GF-D8 (cell line): ENCODE measurements at regions not wholly inside any gene's neighbourhood (a gene's known extent, or its start where the extent isn't known, plus 50 kb on each side); places are given as distances from the start of the nearest gene placed in this dataset.
"Not testable (repeated sequence)": the region's sequence is repeated elsewhere in the genome, so short reads cannot be mapped to it uniquely, and the experiment has no call there.

Experiments used
- DNase-seq: peaks from one replicate; lab custom pipeline; 2025; lab: John Stamatoyannopoulos, UW

GRCh38 chr6:84350397-84350796, 123.0 kb upstream of the CEP162 start:
- DNase-seq: no peak

GRCh38 chr6:84349542-84349941, 122.1 kb upstream of the CEP162 start:
- no peak for DNase-seq

- no peak for DNase-seq
Observed at GRCh38 chr6:84348801-84349200, 121.4 kb upstream of the CEP162 start.

GRCh38 chr6:84346372-84346771, 118.9 kb upstream of the CEP162 start:
- no peak for DNase-seq

GRCh38 chr6:84344005-84344404, 116.6 kb upstream of the CEP162 start:
- no peak for DNase-seq

- no peak for DNase-seq
Observed at GRCh38 chr6:84340422-84340821, 113.0 kb upstream of the CEP162 start.

- no peak for DNase-seq
Observed at GRCh38 chr6:84333842-84334241, 106.4 kb upstream of the CEP162 start.

GRCh38 chr6:84332139-84333034, 104.9 kb upstream of the CEP162 start:
- DNase-seq: no peak

- DNase-seq: no peak
Observed at GRCh38 chr6:84330325-84330724, 102.9 kb upstream of the CEP162 start.

- DNase-seq: no peak
Observed at GRCh38 chr6:84329516-84329915, 102.1 kb upstream of the CEP162 start.

GRCh38 chr6:84329077-84329476, 101.6 kb upstream of the CEP162 start:
- no peak for DNase-seq

GRCh38 chr6:84317463-84317862, 90.0 kb upstream of the CEP162 start:
- no peak for DNase-seq

- DNase-seq: no peak
Observed at GRCh38 chr6:84314377-84314898, 87.0 kb upstream of the CEP162 start.

GRCh38 chr6:84309336-84309735, 81.9 kb upstream of the CEP162 start:
- no peak for DNase-seq

GRCh38 chr6:84304881-84305280, 77.4 kb upstream of the CEP162 start:
- DNase-seq: no peak

GRCh38 chr6:84291033-84291432, 63.6 kb upstream of the CEP162 start:
- not testable (repeated sequence) for DNase-seq

- no peak for DNase-seq
Observed at GRCh38 chr6:84284428-84285049, 57.1 kb upstream of the CEP162 start.

GRCh38 chr6:84282550-84282949, 55.1 kb upstream of the CEP162 start:
- no peak for DNase-seq

GRCh38 chr6:84280639-84281038, 53.2 kb upstream of the CEP162 start:
- no peak for DNase-seq

GRCh38 chr6:84280030-84280429, 52.6 kb upstream of the CEP162 start:
- no peak for DNase-seq

- no peak for DNase-seq
Observed at GRCh38 chr6:84278321-84278998, 51.0 kb upstream of the CEP162 start.
